GM23338 (cell line): ENCODE measurements at regions not wholly inside any gene's neighbourhood (a gene's known extent, or its start where the extent isn't known, plus 50 kb on each side); places are given as distances from the start of the nearest gene placed in this dataset.

Experiments
- ATAC-seq: fragments of 200-7000 bp; cut with Tn5 transposase; 3 replicates; pipeline ENCODE4 v1.9.1; 2020
- DNase-seq: peaks from one replicate; pipeline ENCODE4 v3.0.0-alpha.2; 2015; ENCODE audit warnings: low spot score
- H2AFZ ChIP-seq: fragments of 200-600 bp; sonication (generic); 2 replicates; pipeline ENCODE4 v1.8.0; 2016; ENCODE audit warnings: antibody characterized with exemption, mild to moderate bottlenecking, moderate library complexity
- H3F3A ChIP-seq: fragments of 200-600 bp; sonication (generic); replicated peaks from 2 replicates; pipeline ENCODE4 v1.8.0; 2017; ENCODE audit warnings: antibody characterized with exemption, mixed run types, low read depth
- H3K27ac ChIP-seq: fragments of 200-600 bp; sonication (generic); 2 replicates; pipeline ENCODE4 v1.6.1; 2016; ENCODE audit warnings: low read depth
- H3K27me3 ChIP-seq: fragments of 200-600 bp; sonication (generic); 2 replicates; pipeline ENCODE4 v1.8.0; 2016; ENCODE audit warnings: mild to moderate bottlenecking, mixed run types, moderate library complexity; ENCODE audit not compliant: insufficient read depth
- H3K36me3 ChIP-seq: fragments of 200-600 bp; sonication (generic); 2 replicates; pipeline ENCODE4 v1.8.0; 2016; ENCODE audit warnings: mild to moderate bottlenecking; ENCODE audit not compliant: insufficient read depth
- H3K4me1 ChIP-seq: fragments of 200-600 bp; sonication (generic); 2 replicates; pipeline ENCODE4 v1.8.0; 2016; ENCODE audit warnings: mild to moderate bottlenecking, moderate library complexity; ENCODE audit not compliant: insufficient read depth
- H3K4me2 ChIP-seq: fragments of 200-600 bp; sonication (generic); 2 replicates; pipeline ENCODE4 v1.7.1; 2017; ENCODE audit warnings: mixed run types
- H3K4me3 ChIP-seq: fragments of 200-600 bp; sonication (generic); 2 replicates; pipeline ENCODE4 v1.6.1; 2016; ENCODE audit warnings: mixed run types
- H3K79me2 ChIP-seq: fragments of 200-600 bp; sonication (generic); replicated peaks from 2 replicates; pipeline ENCODE4 v1.8.0; 2017; ENCODE audit warnings: mild to moderate bottlenecking; ENCODE audit not compliant: insufficient read depth
- H3K9me2 ChIP-seq: fragments of 200-600 bp; sonication (generic); 2 replicates; pipeline ENCODE4 v1.8.0; 2017; ENCODE audit not compliant: insufficient read depth
- H4K20me1 ChIP-seq: fragments of 200-600 bp; sonication (generic); replicated peaks from 2 replicates; pipeline ENCODE4 v1.8.0; 2017; ENCODE audit warnings: mild to moderate bottlenecking; ENCODE audit not compliant: insufficient read depth
- H3K27ac Mint-ChIP-seq: 2 replicates; pipeline ENCODE4 v1.8.0; 2020; ENCODE audit warnings: inconsistent platforms, mild to moderate bottlenecking, moderate library complexity, mixed read lengths
- H3K27me3 Mint-ChIP-seq: 3 replicates; pipeline ENCODE4 v1.8.0; 2022; ENCODE audit warnings: low read depth, mild to moderate bottlenecking, moderate library complexity, mixed read lengths, inconsistent platforms; ENCODE audit not compliant: insufficient read depth, poor library complexity
- H3K36me3 Mint-ChIP-seq: 3 replicates; pipeline ENCODE4 v1.8.0; 2021; ENCODE audit warnings: low read depth, mild to moderate bottlenecking, inconsistent platforms, moderate library complexity, mixed read lengths
- H3K4me1 Mint-ChIP-seq: 3 replicates; pipeline ENCODE4 v1.8.0; 2020; ENCODE audit warnings: mild to moderate bottlenecking, inconsistent platforms, mixed read lengths
- H3K4me3 Mint-ChIP-seq: 3 replicates; pipeline ENCODE4 v1.8.0; 2021; ENCODE audit warnings: moderate library complexity, mild to moderate bottlenecking, inconsistent platforms, mixed read lengths
- H3K9me3 Mint-ChIP-seq: 3 replicates; pipeline ENCODE4 v1.8.0; 2020; ENCODE audit warnings: moderate library complexity, mild to moderate bottlenecking, inconsistent platforms, mixed read lengths
- CREB1 ChIP-seq: fragments of 250-450 bp; sonication (Bioruptor Pico); IDR thresholded peaks from 2 replicates; pipeline ENCODE4 v1.5.0; 2020; ENCODE audit warnings: low read depth, mild to moderate bottlenecking, moderate library complexity
- CTCF ChIP-seq, 2 experiments: fragments of 200-600 bp in 1 of 2; sonication (generic) in 1 of 2; conservative IDR thresholded peaks; 2 replicates each; pipeline versions ENCODE4 v1.5.1 to v1.6.1; 2016 to 2017; ENCODE audit warnings: antibody characterized with exemption in 2 of 2, low read depth in 2 of 2, mild to moderate bottlenecking in 2 of 2, moderate library complexity in 1 of 2
- ETS1 ChIP-seq: IDR thresholded peaks from 2 replicates; pipeline ENCODE4 v1.6.1; 2016; ENCODE audit warnings: antibody characterized with exemption
- EZH2 ChIP-seq: fragments of 200-600 bp; sonication (generic); IDR thresholded peaks from one replicate; pipeline ENCODE4 v1.8.0; 2017; ENCODE audit warnings: antibody characterized with exemption, mild to moderate bottlenecking, low read depth; ENCODE audit not compliant: unreplicated experiment
- EZH2phosphoT487 ChIP-seq: fragments of 200-600 bp; sonication (generic); IDR thresholded peaks from one replicate; pipeline ENCODE4 v1.8.1; 2018; ENCODE audit warnings: antibody characterized with exemption; ENCODE audit not compliant: unreplicated experiment
- JUNB ChIP-seq: IDR thresholded peaks from one replicate; pipeline ENCODE4 v1.6.1; 2016; ENCODE audit warnings: antibody characterized with exemption; ENCODE audit not compliant: unreplicated experiment
- NANOG ChIP-seq: IDR thresholded peaks from 2 replicates; pipeline ENCODE4 v1.6.1; 2016; ENCODE audit warnings: antibody characterized with exemption, borderline replicate concordance
- POLR2AphosphoS5 ChIP-seq: IDR thresholded peaks from 2 replicates; pipeline ENCODE4 v1.6.1; 2016; ENCODE audit warnings: antibody characterized with exemption, low read depth
- STAT1 ChIP-seq: IDR thresholded peaks from one replicate; pipeline ENCODE4 v1.6.1; 2016; ENCODE audit warnings: antibody characterized with exemption; ENCODE audit not compliant: unreplicated experiment
- ZNF114 ChIP-seq: fragments of 250-450 bp; sonication (Bioruptor Pico); IDR thresholded peaks from 2 replicates; pipeline ENCODE4 v1.5.0; 2020; ENCODE audit warnings: mild to moderate bottlenecking, moderate library complexity
- ZNF462 ChIP-seq: fragments of 250-450 bp; sonication (Bioruptor Pico); IDR thresholded peaks from 2 replicates; pipeline ENCODE4 v1.5.0; 2020; ENCODE audit warnings: mild to moderate bottlenecking, moderate library complexity

GRCh38 chr10:71156436-71156835 is 55.9 kb upstream of the UNC5B start:
- Mint-ChIP-seq H3K36me3 (no peaks in the 10 kb centered on the region), H3K4me3 (no peak overlapping the region), H3K27me3 (peaks cover 6% of the 10 kb centered on the region), H3K9me3 (no peaks in the 10 kb centered on the region; the same call in 2 of the 3 replicates), H3K27ac (no peak overlapping the region), H3K4me1 (no peaks in the 10 kb centered on the region)
- H2AFZ ChIP-seq, result no peak overlapping the region
- DNase-seq (no peak), ATAC-seq (no peak)
- TF ChIP-seq NANOG, result no peak
- TF ChIP-seq STAT1, result no peak
- TF ChIP-seq EZH2, result no peak
- TF ChIP-seq ZNF114 (CRISPR knock-in tag), result no peak
- TF ChIP-seq CTCF (conservative IDR thresholded peaks at IDR 0.05; ENCODE audit: low read depth in 2 of 2), result no peak
- no peak for TF ChIP-seq ZNF462 (CRISPR knock-in tag)
- no peak for TF ChIP-seq JUNB
- TF ChIP-seq CREB1 (CRISPR knock-in tag), result no peak
- no peak for TF ChIP-seq EZH2phosphoT487
- no peak for TF ChIP-seq POLR2AphosphoS5
- TF ChIP-seq ETS1, result no peak
- no peaks in the 10 kb centered on the region for H3K27me3 ChIP-seq
- no peaks in the 10 kb centered on the region for H3K4me1 ChIP-seq
- no peak overlapping the region for H3K4me2 ChIP-seq
- peaks cover 33% of the 10 kb centered on the region for H3K9me2 ChIP-seq
- H3K79me2 ChIP-seq, result no peaks in the 10 kb centered on the region
- H4K20me1 ChIP-seq, result no peaks in the 10 kb centered on the region
- H3K4me3 ChIP-seq, result no peak overlapping the region
- no peak overlapping the region for H3K27ac ChIP-seq
- H3F3A ChIP-seq, result no peaks in the 10 kb centered on the region
- no peaks in the 10 kb centered on the region for H3K36me3 ChIP-seq
